ENCODE measurements at regions not wholly inside any gene's neighbourhood (a gene's known extent, or its start where the extent isn't known, plus 50 kb on each side); places are given as distances from the start of the nearest gene placed in this dataset.

GRCh38 chr4:177103619-177104018 is 206.1 kb upstream of the NEIL3 start:
- no peaks in the 10 kb centered on the region for H3K4me1 ChIP-seq (ENCODE audit: insufficient read depth, low read length, poor library complexity, severe bottlenecking)
- intact Hi-C loops (cut with micrococcal nuclease; ENCODE audit: unreplicated experiment), result no loop called here
- H3K9me2 ChIP-seq (ENCODE audit: insufficient read depth, low read length), result no peaks in the 10 kb centered on the region
- H3K9me3 ChIP-seq (ENCODE audit: low read length), result no peaks in the 10 kb centered on the region
- no peak for DNase-seq (ENCODE audit: low spot score)
- H3K36me3 ChIP-seq (ENCODE audit: insufficient read depth, low read length), result no peaks in the 10 kb centered on the region
- no peak overlapping the region for H2AFZ ChIP-seq (ENCODE audit: low read length)
- BruUV-seq (replicated peaks), result no TSS peak
- no peak for TF ChIP-seq CTCF (conservative IDR thresholded peaks at IDR 0.05; ENCODE audit: low read length)
- no peak for TF ChIP-seq EZH2phosphoT487 (IDR thresholded peaks at IDR 0.05; ENCODE audit: borderline replicate concordance, low read depth, low read length)
- H4K20me1 ChIP-seq (ENCODE audit: insufficient read depth, low read length), result no peaks in the 10 kb centered on the region
- no peak overlapping the region for H3K4me3 ChIP-seq (ENCODE audit: low read depth, low read length, poor library complexity, severe bottlenecking)
- CTCF ChIA-PET (ENCODE audit: unreplicated experiment), result no interaction called here
- no peak overlapping the region for H3K4me2 ChIP-seq (ENCODE audit: low read length)
- no peaks in the 10 kb centered on the region for H3K79me2 ChIP-seq (ENCODE audit: insufficient read depth, low read depth, low read length)
- no peak overlapping the region for H3K27ac ChIP-seq (ENCODE audit: low read depth, low read length, poor library complexity, severe bottlenecking)
- POLR2A ChIA-PET, result no interaction called here

GRCh38 chr4:177105536-177105935 is 204.1 kb upstream of the NEIL3 start:
- no peak for TF ChIP-seq CTCF (conservative IDR thresholded peaks at IDR 0.05; ENCODE audit: low read length)
- no peaks in the 10 kb centered on the region for H4K20me1 ChIP-seq (ENCODE audit: insufficient read depth, low read length)
- H3K4me1 ChIP-seq (ENCODE audit: insufficient read depth, low read length, poor library complexity, severe bottlenecking), result no peaks in the 10 kb centered on the region
- H3K79me2 ChIP-seq (ENCODE audit: insufficient read depth, low read depth, low read length), result no peaks in the 10 kb centered on the region
- H3K9me3 ChIP-seq (ENCODE audit: low read length), result no peaks in the 10 kb centered on the region
- DNase-seq (ENCODE audit: low spot score), result no peak
- H3K9me2 ChIP-seq (ENCODE audit: insufficient read depth, low read length), result no peaks in the 10 kb centered on the region
- H3K4me3 ChIP-seq (ENCODE audit: low read depth, low read length, poor library complexity, severe bottlenecking), result no peak overlapping the region
- BruUV-seq (replicated peaks), result no TSS peak
- H3K36me3 ChIP-seq (ENCODE audit: insufficient read depth, low read length), result no peaks in the 10 kb centered on the region
- intact Hi-C loops (cut with micrococcal nuclease; ENCODE audit: unreplicated experiment), result no loop called here
- no peak overlapping the region for H3K4me2 ChIP-seq (ENCODE audit: low read length)
- ChIA-PET POLR2A (no interaction called here), CTCF (ENCODE audit: unreplicated experiment) (no interaction called here)
- H2AFZ ChIP-seq (ENCODE audit: low read length), result no peak overlapping the region
- no peak overlapping the region for H3K27ac ChIP-seq (ENCODE audit: low read depth, low read length, poor library complexity, severe bottlenecking)

GRCh38 chr4:177107288-177107921 is 202.3 kb upstream of the NEIL3 start:
- POLR2A ChIA-PET, result interaction anchor here (1.1 kb wide), 1 partner anchor 9 kb away, joined by 3 read pairs; no protein-coding TSS in a partner anchor
- intact Hi-C loops (cut with micrococcal nuclease; ENCODE audit: unreplicated experiment), result no loop called here
- Histone ChIP-seq H3K36me3 (ENCODE audit: insufficient read depth, low read length) (no peaks in the 10 kb centered on the region), H3K4me2 (ENCODE audit: low read length) (no peak overlapping the region), H4K20me1 (ENCODE audit: insufficient read depth, low read length) (no peaks in the 10 kb centered on the region), H2AFZ (ENCODE audit: low read length) (no peak overlapping the region), H3K4me1 (ENCODE audit: insufficient read depth, low read length, poor library complexity, severe bottlenecking) (no peaks in the 10 kb centered on the region), H3K4me3 (ENCODE audit: low read depth, low read length, poor library complexity, severe bottlenecking) (no peak overlapping the region), H3K9me2 (ENCODE audit: insufficient read depth, low read length) (no peaks in the 10 kb centered on the region), H3K79me2 (ENCODE audit: insufficient read depth, low read depth, low read length) (no peaks in the 10 kb centered on the region), H3K27ac (ENCODE audit: low read depth, low read length, poor library complexity, severe bottlenecking) (no peak overlapping the region), H3K9me3 (ENCODE audit: low read length) (no peaks in the 10 kb centered on the region)
- DNase-seq (ENCODE audit: low spot score), result no peak
- no peak for TF ChIP-seq EZH2phosphoT487 (IDR thresholded peaks at IDR 0.05; ENCODE audit: borderline replicate concordance, low read depth, low read length)
- TF ChIP-seq CTCF (conservative IDR thresholded peaks at IDR 0.05; ENCODE audit: low read length), result no peak
- CTCF ChIA-PET (ENCODE audit: unreplicated experiment), result no interaction called here
- BruUV-seq (replicated peaks), result no TSS peak
